ENCODE measurements at regions not wholly inside any gene's neighbourhood (a gene's known extent, or its start where the extent isn't known, plus 50 kb on each side); places are given as distances from the start of the nearest gene placed in this dataset.

- no peak for TF ChIP-seq EP300 (conservative IDR thresholded peaks at IDR 0.05; ENCODE audit: poor library complexity, severe bottlenecking)
- TF ChIP-seq TAF1 (IDR thresholded peaks at IDR 0.05; ENCODE audit: low read depth): no peak
- TF ChIP-seq RAD21 (conservative IDR thresholded peaks at IDR 0.05): no peak
- no peak for TF ChIP-seq EZH2 (IDR thresholded peaks at IDR 0.05; ENCODE audit: borderline replicate concordance, insufficient read depth, low read length, poor library complexity, severe bottlenecking)
- no peak for TF ChIP-seq SMC3 (conservative IDR thresholded peaks at IDR 0.05; ENCODE audit: poor library complexity)
- TF ChIP-seq REST (IDR thresholded peaks at IDR 0.05; ENCODE audit: borderline replicate concordance): no peak
- TF ChIP-seq, protein P1, sequence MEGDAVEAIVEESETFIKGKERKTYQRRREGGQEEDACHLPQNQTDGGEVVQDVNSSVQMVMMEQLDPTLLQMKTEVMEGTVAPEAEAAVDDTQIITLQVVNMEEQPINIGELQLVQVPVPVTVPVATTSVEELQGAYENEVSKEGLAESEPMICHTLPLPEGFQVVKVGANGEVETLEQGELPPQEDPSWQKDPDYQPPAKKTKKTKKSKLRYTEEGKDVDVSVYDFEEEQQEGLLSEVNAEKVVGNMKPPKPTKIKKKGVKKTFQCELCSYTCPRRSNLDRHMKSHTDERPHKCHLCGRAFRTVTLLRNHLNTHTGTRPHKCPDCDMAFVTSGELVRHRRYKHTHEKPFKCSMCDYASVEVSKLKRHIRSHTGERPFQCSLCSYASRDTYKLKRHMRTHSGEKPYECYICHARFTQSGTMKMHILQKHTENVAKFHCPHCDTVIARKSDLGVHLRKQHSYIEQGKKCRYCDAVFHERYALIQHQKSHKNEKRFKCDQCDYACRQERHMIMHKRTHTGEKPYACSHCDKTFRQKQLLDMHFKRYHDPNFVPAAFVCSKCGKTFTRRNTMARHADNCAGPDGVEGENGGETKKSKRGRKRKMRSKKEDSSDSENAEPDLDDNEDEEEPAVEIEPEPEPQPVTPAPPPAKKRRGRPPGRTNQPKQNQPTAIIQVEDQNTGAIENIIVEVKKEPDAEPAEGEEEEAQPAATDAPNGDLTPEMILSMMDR (IDR thresholded peaks at IDR 0.05; ENCODE audit: poor library complexity, severe bottlenecking): no peak
- TF ChIP-seq POLR2AphosphoS5 (IDR thresholded peaks at IDR 0.05): no peak
- TF ChIP-seq MXI1 (conservative IDR thresholded peaks at IDR 0.05; ENCODE audit: poor library complexity, severe bottlenecking): no peak
- Histone ChIP-seq H3K36me3 (ENCODE audit: insufficient read depth, low read length) (no peaks in the 10 kb centered on the region), H3K79me2 (replicated peaks; ENCODE audit: insufficient read depth, low read length) (no peaks in the 10 kb centered on the region), H3K27me3 (ENCODE audit: insufficient read depth, low read depth, low read length) (no peaks in the 10 kb centered on the region), H3K9ac (ENCODE audit: low read length) (no peak overlapping the region), H4K20me1 (ENCODE audit: insufficient read depth) (no peaks in the 10 kb centered on the region), H3K9me2 (ENCODE audit: insufficient read depth, low read length) (no peaks in the 10 kb centered on the region), H3F3A (ENCODE audit: insufficient read depth, low read length, poor library complexity, severe bottlenecking) (no peaks in the 10 kb centered on the region), H3K4me3 (ENCODE audit: low read length) (no peak overlapping the region), H3K9me3 (ENCODE audit: low read length) (no peaks in the 10 kb centered on the region), H3K27ac (ENCODE audit: low read length) (no peak overlapping the region), H2AFZ (ENCODE audit: low read depth, low read length) (no peak overlapping the region), H3K4me2 (ENCODE audit: low read length) (no peak overlapping the region)
Observed at GRCh38 chr2:60230596-60230995, 322.9 kb downstream of the BCL11A start.

DNA sequence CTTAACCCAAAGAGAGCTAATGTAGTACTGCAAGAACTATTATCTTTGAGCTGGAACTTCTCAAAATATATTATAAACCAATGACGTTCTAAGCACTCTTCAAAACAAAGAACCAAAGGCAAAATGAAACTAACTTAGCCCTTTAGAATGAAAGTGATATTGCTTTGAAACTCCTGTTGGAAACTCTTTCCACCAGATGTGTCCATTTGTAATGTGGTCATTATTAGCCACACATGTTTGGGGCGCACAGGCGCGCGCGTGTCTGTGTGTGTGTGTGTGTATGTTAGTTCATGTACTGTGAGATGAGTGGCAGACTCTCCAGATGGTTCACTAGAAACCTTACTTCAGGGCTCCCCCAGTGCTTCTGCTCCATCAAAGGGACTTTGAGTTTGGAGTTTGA is 323.4 kb downstream of the BCL11A start:
- no peak overlapping the region for H3K4me3 ChIP-seq (ENCODE audit: low read length)
- no peak for TF ChIP-seq TAF1 (IDR thresholded peaks at IDR 0.05; ENCODE audit: low read depth)
- no peak for TF ChIP-seq EZH2 (IDR thresholded peaks at IDR 0.05; ENCODE audit: borderline replicate concordance, insufficient read depth, low read length, poor library complexity, severe bottlenecking)
- no peak for TF ChIP-seq MXI1 (conservative IDR thresholded peaks at IDR 0.05; ENCODE audit: poor library complexity, severe bottlenecking)
- TF ChIP-seq, protein P1 (IDR thresholded peaks at IDR 0.05; ENCODE audit: poor library complexity, severe bottlenecking): no peak
- TF ChIP-seq EP300 (conservative IDR thresholded peaks at IDR 0.05; ENCODE audit: poor library complexity, severe bottlenecking): no peak
- TF ChIP-seq REST (IDR thresholded peaks at IDR 0.05; ENCODE audit: borderline replicate concordance): no peak
- no peak for TF ChIP-seq SMC3 (conservative IDR thresholded peaks at IDR 0.05; ENCODE audit: poor library complexity)
- TF ChIP-seq RAD21 (conservative IDR thresholded peaks at IDR 0.05): no peak
- no peak for TF ChIP-seq POLR2AphosphoS5 (IDR thresholded peaks at IDR 0.05)
- H3K9me3 ChIP-seq (ENCODE audit: low read length): no peaks in the 10 kb centered on the region
- no peaks in the 10 kb centered on the region for H3K79me2 ChIP-seq (replicated peaks; ENCODE audit: insufficient read depth, low read length)
- no peaks in the 10 kb centered on the region for H3K27me3 ChIP-seq (ENCODE audit: insufficient read depth, low read depth, low read length)
- no peaks in the 10 kb centered on the region for H3F3A ChIP-seq (ENCODE audit: insufficient read depth, low read length, poor library complexity, severe bottlenecking)
- H4K20me1 ChIP-seq (ENCODE audit: insufficient read depth): no peaks in the 10 kb centered on the region
- H3K36me3 ChIP-seq (ENCODE audit: insufficient read depth, low read length): no peaks in the 10 kb centered on the region
- H2AFZ ChIP-seq (ENCODE audit: low read depth, low read length): no peak overlapping the region
- H3K9me2 ChIP-seq (ENCODE audit: insufficient read depth, low read length): no peaks in the 10 kb centered on the region
- H3K9ac ChIP-seq (ENCODE audit: low read length): no peak overlapping the region
- no peak overlapping the region for H3K27ac ChIP-seq (ENCODE audit: low read length)
- H3K4me2 ChIP-seq (ENCODE audit: low read length): no peak overlapping the region
